GM18511 (cell line): ENCODE measurements at regions not wholly inside any gene's neighbourhood (a gene's known extent, or its start where the extent isn't known, plus 50 kb on each side); places are given as distances from the start of the nearest gene placed in this dataset.

ENCODE experiments used
- ATAC-seq: cut with Tn5 transposase; IDR thresholded peaks from one replicate; pipeline ENCODE4 v1.9.1; 2021; ENCODE audit warnings: mild to moderate bottlenecking, moderate library complexity; ENCODE audit not compliant: unreplicated experiment

DNA sequence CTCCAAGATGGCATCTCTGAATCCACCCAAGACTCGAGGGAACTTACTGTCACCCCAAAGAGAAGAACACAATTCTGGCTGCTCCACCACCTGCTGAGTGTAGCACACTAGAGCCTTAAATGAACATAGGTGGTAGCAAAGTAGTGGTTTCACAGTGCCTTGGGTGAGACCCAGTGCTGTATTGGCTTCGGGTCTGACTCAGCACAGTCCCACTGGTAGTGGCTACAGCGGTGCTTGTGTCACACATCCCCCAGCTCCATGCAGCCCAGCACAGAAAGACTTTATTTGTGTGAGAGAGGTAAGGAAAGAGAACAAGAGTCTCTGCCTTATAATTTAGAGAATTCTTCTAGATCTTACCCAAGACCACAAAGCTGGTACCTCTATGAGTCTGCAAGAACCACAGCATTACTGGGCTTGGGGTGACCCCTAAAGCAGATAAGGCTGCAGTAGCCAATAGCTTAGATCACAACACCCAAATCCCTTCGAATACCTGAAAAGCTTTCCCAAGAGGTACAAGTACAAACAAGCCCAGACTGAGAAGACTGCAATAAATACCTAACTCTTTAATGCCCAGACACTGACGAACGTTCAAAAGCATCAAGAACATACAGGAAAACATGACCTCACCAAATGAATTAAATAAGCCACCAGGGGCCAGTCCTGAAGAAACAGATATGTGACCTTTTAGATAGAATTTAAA, 83.3 kb upstream of the SLC38A4 start:
- peak; percentile 68 for ATAC-seq

DNA sequence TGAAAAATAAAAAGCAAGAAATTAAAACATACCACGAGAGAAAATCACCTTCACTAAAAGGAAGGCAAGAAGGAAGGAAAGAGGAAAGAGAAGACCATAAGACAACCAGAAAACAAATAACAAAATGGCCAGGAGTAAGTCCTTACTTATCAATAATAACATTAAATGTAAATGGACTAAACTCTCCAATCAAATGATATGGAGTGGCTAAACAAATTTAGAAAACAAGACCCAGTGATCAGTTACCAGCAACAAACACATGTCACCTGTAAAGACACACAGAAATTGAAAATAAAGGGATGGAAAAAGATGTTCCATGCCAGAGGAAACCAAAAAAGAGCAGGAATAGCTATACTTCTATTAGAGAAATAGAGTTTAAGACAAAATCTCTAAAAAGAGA, 85.0 kb upstream of the SLC38A4 start:
- ATAC-seq: no peak

DNA sequence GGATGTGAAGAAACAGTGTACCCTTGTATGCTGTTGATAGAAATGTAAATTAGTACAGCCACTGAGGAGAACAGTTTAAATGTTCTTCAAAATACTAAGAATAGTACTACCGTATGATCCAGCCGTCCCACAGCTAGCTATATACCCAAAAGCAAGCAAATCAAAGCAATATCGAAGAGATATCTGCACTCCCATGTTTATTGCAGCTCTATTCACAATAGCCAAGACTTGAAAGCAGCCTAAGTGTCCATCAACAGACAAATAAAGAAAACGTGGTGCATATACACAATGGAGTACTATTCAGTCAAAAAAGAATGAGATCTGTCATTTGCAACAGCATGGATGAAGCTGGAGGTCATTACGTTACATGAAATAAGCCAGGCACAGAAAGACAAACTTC, 88.5 kb upstream of the SLC38A4 start:
- no peak for ATAC-seq

DNA sequence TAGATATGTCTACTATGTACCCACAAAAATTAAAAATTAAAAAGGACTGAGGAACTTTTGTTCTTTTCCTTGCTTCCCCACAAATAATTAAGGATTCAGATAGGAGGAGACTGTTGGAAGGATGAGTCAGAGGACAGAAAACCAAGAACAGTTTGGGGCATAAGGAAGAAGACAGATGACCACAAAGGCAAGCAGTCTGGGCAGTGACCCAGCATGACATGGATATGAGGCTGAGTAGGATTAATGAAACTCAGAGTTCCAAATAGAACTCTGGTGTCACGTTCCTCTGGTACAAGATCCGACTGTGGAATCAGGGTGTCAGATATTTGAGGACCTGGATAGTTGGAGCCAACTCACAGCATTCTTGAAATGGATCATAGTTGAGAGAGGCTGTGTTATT, 89.3 kb upstream of the SLC38A4 start:
- no peak for ATAC-seq

DNA sequence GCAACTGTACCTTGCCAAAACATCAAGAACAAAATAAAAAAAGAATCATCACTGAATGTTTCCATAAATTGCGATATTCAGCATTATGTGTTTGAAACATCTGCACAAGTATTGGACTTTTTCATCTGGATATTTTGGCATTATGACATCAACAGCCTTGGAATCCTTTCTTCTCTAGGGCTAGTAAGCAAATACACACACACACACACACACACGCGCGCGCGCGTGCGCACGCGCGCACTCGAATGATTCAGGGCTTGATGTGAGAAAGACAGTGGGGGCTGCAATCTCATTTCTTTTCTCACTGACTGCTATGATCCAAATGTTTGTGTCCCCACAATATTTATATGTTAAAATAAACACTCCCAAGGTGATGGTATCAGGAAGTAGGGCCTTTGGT, 90.0 kb upstream of the SLC38A4 start:
- no peak for ATAC-seq

DNA sequence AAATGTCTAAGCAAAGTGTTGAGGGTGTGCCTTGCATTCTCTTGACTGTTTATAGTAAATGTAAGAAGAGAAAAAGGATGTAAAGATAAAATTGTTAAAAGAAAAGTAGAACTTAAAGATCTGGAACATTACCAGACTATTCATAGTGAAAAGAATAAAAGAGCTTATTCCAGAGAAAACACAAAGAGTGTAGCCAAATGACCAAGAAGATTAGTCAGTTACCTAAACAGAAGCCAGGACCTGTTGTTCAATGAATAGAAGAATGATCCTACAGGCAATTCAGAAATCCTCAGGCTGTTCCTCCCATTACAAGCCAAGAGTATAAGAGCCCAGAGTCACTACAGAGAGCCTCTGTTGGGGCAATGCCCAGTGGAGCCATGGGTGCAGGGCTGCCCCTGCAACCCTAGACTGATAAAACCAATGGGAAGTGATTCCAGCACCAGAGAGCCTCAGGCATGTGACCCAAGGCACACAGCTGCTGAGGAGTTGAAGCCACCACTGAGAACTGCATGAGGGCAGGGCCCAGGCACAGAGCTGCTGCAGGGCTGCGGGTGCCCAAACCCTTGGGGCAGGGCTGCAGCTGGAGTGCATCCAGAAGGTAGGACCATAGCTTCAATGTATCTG, 91.1 kb upstream of the SLC38A4 start:
- ATAC-seq: no peak

DNA sequence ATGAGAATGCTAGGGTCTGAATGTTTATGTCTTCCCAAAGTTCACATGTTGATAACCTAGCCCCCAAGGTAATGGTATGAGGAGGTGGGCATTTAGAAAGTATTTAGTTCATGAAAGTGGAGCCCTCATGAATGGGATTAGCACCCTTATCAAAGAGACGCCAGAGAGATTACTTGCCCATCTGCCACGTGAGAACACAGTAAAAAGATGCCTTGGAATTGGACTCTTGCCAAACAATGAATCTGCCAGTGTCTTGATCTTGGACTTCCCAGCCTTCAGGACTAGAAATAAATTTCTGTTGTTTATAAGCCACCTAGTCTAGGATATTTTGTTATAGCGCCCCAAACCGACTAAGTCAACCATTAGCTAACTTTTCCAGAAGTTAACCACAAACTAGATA, 92.0 kb upstream of the SLC38A4 start:
- ATAC-seq: no peak

DNA sequence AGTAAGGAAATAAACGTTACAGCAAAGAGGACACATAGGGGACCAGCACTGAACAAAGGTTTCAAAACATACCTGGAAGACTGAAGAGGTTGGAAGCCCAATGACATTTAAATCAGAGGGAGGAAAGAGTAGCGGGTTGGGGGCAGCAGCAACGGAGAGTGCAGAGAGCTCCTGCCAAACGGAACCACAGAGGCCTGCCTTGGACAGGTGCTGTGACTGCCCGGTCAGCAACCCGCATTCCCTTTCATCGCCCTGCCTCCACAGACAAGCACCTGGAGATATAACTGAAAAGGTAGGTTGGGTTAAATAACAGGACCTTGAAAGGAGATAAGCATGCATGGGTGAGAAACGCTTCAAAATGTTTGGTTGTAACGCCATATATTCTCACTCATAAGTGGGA, 92.8 kb upstream of the SLC38A4 start:
- ATAC-seq: no peak

DNA sequence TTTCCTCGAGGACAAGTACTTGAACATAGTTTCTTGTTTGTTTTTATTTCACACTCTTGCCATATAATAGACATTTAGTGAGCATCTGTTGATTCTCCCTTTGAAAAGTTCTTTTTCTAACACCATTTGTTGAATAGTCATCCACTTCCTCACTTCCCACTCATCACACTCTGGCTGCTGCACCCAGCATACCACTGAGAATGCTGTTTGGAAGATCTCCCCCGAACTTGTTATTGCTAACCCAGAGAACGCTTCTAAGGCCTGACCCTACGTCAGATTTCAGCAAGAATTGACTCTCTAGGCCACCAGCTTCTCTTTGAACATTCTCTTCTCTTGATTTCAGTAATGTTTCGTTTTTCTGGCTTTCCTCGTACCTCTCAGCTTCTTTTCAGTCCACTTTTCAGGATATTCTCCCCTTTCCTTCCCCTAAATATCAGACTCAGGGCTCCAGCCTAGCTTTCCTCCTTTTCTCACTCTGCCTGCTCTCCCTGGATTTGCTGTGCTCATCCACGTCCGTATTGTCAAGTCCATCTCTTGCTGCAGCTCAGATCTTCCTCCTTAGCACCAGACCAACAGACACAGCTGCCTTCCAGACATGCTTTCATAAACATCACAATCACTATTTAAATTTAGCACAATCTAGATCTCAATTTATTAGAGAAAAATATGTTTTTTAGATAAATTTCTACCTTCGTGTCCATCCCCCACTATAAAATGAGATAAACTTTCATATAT, 94.0 kb upstream of the SLC38A4 start:
- ATAC-seq: no peak

DNA sequence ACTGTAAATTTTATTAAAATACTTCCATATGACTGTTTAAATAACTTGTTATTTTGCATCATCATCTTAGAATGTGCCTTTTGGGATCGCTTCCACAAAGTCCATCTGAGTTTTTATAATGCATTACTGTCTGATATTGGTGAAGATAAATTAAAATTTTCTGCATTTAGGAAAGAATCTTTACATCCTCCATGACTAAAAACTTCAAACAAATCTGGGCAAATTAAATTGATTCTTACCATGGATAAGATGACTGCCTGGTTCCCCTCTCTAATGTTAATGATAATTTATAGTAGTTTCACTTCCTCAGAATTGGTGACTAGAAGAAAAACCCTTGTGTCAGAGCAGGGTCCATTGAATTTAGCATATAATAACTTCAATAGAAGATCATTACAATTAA, 94.7 kb upstream of the SLC38A4 start:
- peak; percentile 89 for ATAC-seq

DNA sequence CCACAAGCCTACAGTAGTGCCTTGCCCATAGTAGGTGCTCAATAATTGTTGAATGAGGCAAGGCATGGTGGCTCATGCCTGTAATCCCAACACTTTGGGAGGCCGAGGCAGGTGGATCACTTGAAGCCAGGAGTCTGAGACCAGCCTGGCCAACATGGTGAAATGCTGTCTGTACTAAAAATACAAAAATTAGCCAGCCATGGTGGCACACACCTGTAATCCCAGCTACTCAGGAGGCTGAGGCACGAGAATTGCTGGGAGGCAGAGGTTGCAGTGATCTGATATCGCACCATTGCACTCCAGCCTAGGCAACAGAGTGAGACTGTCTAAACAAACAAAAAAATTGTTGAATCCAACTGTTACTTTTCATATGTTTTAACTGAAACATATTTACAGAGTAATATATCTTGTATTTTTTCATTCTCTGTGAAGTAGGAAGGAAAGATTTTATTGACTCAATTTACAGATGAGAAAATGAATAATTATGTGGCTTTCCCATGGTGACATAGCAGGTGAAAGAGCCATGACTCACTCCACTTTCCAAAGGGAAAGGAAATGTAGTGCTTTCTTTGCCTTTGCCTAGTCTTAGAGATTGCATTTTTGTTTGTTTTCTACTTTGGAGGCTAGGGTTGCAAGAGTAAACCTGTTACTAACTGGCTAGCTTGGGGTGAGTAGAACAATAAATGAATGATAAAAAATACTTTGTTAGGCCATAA, 95.4 kb upstream of the SLC38A4 start:
- ATAC-seq: peak; percentile 48

DNA sequence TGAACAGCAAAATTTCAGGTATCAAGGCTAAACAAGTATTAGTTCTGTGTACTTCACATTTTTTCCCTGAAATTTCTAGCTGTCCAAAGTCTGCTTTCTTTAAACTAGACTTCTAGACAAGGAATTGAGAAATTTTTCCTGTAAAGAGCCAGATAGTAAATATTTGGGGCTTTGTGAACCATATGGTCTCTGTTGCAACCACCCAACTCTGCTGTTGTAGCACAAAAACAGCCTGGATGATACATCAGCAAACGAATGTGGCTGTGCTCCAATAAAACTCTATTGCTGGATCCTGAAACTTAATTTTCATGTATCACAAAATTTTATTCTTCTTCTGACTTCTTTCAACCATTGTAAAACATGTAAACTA, 96.0 kb upstream of the SLC38A4 start:
- no peak for ATAC-seq

DNA sequence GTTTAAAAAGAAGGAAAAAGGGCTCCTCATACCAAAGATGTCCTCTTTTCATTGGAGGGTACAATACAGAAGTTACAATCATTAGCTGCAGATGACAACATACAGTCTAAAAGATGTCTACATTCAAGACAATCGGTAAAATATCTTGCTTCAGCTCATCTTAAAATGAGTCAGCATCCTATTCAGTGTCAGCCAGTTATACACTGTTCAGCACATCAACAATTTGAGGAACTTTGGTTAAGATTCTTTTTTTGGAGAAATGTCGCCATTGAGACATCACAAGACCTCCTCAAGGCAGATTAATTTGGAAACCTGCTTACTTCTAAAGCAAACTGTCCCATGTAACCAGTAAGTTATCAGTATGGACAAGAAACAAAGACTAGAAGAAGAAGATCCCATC, 100.7 kb upstream of the SLC38A4 start:
- no peak for ATAC-seq

DNA sequence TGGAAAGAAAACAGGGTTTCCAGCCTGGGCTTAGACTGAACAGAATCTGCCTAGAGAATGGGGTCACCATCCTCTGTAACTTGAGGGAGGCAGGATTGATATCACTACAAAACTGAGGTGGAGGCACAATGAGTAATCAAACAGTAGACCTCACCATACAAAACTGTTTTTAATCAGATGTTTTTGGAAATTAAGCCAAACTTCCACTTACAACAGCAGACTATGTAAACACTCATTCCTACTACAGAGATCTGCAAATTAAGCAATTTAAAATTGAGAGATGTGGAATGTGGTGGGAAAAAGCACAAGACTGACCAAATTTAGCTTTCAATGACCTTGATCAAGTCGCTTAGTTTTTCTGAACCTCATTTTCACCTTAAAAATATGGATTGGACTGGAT, 104.3 kb upstream of the SLC38A4 start:
- no peak for ATAC-seq

DNA sequence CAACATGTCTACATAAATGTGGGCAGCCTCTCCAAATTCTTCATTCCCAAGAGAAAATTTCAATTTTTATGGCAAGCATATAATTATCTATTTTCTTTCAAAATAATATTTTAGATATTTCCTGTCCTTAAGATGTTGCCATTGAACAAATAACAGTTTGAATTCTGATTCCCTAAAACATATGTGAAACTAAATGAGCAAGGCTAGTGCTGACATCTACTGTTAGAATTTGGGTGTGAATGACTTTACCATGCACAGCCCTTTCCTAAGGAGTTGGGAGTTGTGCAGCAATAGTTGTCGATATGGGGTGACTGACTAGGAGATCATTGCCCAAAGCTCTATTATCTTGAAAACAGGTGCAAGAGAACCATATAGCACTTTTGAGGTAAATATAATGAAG, 108.2 kb upstream of the SLC38A4 start:
- ATAC-seq: no peak

DNA sequence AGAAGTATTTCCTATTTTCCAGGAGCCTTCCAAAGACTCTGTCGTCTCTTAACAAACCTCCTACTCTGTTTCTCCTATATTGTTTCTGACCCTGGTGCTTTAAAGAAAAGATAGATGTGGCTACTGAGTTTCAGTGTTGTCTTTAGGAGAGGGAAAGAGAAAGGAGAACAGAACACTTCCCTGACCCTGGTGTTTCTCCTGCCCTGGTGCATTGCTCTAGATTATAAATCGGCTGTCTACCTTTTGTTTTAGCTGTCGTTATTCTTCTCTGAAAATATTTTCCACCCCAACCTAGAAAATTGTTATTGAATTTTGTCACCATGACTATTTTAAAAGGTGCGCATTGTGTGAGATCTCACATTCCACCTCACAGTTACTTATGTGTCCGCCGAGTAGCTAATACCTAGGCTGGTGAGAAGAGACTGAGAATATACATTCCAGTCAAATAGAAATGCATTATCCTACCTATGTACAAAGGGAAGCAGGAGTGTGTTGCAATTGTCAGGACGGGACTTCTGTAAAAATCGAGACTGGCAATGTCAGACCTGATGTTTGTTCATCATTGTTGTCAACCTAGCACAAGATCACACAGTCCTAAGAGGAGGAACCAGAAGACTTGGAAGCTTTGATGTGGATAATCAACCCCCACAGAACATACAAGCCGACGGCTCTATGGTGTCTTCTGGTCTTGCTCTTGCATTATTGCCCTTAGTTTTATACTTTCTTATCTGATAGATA, 108.7 kb upstream of the SLC38A4 start:
- no peak for ATAC-seq

DNA sequence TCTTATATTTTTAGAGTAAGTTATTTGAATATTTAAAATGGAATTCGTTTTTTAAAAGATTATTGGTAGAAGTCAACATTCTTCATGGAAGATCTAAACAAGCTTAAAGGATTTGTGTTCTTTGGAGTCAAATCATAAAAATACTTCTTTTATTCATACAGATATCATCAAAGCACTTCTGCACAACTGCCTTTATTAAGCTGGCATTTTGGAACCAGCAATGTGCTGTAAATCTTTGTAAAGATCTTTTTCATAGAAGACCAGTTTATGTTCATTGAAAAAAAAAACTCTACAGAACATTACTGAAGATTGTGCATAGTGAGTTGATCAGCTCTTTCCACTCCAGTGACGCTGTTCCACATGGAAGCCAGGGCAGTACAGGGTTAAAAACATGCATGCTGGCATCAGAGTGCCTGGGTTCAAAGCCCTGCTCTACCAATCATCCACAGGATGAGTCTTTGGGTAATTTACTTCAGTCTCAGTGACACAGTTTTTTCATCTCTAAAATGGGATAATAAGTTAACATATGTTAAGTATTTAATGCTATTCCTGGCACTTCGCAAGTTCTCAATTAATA, 109.6 kb upstream of the SLC38A4 start:
- ATAC-seq: no peak

DNA sequence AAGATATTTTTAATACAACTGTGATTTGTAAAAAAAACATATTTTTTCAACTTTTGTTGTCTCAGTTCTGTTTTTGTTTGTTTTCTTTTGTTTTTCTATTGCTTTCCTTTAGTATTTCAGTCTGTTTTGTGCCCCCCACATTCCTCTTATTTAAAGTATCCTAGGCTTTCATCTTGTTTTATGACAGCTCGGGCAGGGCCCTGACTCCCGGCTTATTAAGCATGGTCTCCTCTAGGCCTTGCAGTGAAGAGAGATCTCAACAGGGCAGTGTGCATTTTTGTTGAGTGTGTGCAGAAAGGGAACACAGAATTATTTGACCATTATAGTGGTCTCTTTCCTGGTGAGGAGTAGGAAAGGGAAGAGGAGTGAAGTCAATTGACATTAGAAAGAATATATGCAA, 110.2 kb upstream of the SLC38A4 start:
- no peak for ATAC-seq

DNA sequence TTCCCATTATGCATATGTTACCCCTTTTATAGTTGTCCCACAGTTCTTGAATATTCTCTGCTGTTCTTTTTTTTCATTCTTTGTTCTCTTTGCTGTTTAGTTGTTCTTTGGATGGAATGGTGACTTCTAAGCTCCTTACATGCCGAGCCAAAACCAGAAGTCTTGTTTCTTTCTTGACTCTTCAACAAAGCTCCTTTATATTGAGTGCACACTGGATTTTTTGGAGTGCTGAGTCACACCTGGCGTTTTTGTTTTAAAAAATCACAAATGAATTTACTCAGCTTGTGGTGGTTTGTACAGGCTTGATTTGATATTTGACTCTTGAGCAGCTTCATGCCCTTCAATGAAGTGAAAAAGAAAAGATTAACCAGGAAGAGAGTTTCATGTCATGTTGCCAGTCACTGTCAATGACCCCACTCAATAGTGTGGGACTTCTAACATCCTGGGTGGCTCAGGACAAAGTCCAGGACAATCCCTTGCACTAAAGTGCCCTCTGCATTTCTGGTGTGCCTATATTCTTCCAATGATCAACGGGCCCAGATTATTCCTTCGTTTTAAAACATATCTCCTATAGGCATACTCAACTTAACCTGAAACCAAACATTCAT, 112.4 kb upstream of the SLC38A4 start:
- ATAC-seq: no peak

DNA sequence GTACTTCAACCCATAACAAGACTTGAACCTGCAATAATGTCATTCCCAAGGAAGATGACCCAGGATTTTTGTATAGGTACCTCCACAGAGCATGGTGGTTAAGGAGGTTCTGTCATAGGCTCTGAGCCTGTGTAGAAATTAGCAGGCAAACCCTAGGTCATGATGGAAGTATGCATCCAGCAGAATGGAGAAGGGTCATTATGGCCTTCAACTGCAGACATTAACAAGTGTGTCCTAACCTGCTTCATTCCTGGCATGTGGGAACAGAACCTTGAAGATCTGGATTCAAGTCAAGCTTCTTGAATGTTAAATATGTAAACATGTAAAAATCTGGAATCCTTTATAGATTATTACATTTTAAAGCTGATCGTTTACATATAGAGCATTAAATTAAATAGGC, 116.2 kb upstream of the SLC38A4 start:
- no peak for ATAC-seq
